ENCODE measurements at regions not wholly inside any gene's neighbourhood (a gene's known extent, or its start where the extent isn't known, plus 50 kb on each side); places are given as distances from the start of the nearest gene placed in this dataset.

- DNase-seq (ENCODE audit: low read depth) = no peak
Measured at GRCh38 chr4:128386761-128387599, 99.4 kb upstream of the PGRMC2 start.

- no peak for DNase-seq (ENCODE audit: low read depth)
Measured at GRCh38 chr4:128385683-128386304, 98.2 kb upstream of the PGRMC2 start.

- DNase-seq (ENCODE audit: low read depth) = no peak
Measured at GRCh38 chr4:128384765-128385598, 97.4 kb upstream of the PGRMC2 start.

GRCh38 chr4:128384091-128384520, 96.5 kb upstream of the PGRMC2 start:
- DNase-seq (ENCODE audit: low read depth) = no peak

- no peak for DNase-seq (ENCODE audit: low read depth)
Measured at GRCh38 chr4:128381748-128382559, 94.3 kb upstream of the PGRMC2 start.

- DNase-seq (ENCODE audit: low read depth) = no peak
Measured at GRCh38 chr4:128380306-128380705, 92.7 kb upstream of the PGRMC2 start.

GRCh38 chr4:128379860-128380259, 92.2 kb upstream of the PGRMC2 start:
- no peak for DNase-seq (ENCODE audit: low read depth)

- DNase-seq (ENCODE audit: low read depth) = no peak
Measured at GRCh38 chr4:128378668-128379067, 91.1 kb upstream of the PGRMC2 start.

- no peak for DNase-seq (ENCODE audit: low read depth)
Measured at GRCh38 chr4:128376958-128377357, 89.3 kb upstream of the PGRMC2 start.

- no peak for DNase-seq (ENCODE audit: low read depth)
Measured at GRCh38 chr4:128376303-128376702, 88.7 kb upstream of the PGRMC2 start.

- DNase-seq (ENCODE audit: low read depth) = no peak
Measured at GRCh38 chr4:128373628-128374027, 86.0 kb upstream of the PGRMC2 start.

GRCh38 chr4:128371876-128372275, 84.3 kb upstream of the PGRMC2 start:
- no peak for DNase-seq (ENCODE audit: low read depth)

GRCh38 chr4:128371001-128371777, 83.6 kb upstream of the PGRMC2 start:
- DNase-seq (ENCODE audit: low read depth) = no peak

GRCh38 chr4:128366212-128366611, 78.6 kb upstream of the PGRMC2 start:
- DNase-seq (ENCODE audit: low read depth) = no peak

- DNase-seq (ENCODE audit: low read depth) = no peak
Measured at GRCh38 chr4:128364565-128364964, 77.0 kb upstream of the PGRMC2 start.

GRCh38 chr4:128363966-128364365, 76.4 kb upstream of the PGRMC2 start:
- no peak for DNase-seq (ENCODE audit: low read depth)

- DNase-seq (ENCODE audit: low read depth) = no peak
Measured at GRCh38 chr4:128362760-128363159, 75.1 kb upstream of the PGRMC2 start.

- no peak for DNase-seq (ENCODE audit: low read depth)
Measured at GRCh38 chr4:128359422-128359821, 71.8 kb upstream of the PGRMC2 start.

GRCh38 chr4:128358913-128359279, 71.3 kb upstream of the PGRMC2 start:
- no peak for DNase-seq (ENCODE audit: low read depth)

GRCh38 chr4:128358231-128358912, 70.8 kb upstream of the PGRMC2 start:
- DNase-seq (ENCODE audit: low read depth) = no peak

- DNase-seq (ENCODE audit: low read depth) = no peak
Measured at GRCh38 chr4:128357286-128357685, 69.7 kb upstream of the PGRMC2 start.
